K562 (cell line): ENCODE measurements at regions not wholly inside any gene's neighbourhood (a gene's known extent, or its start where the extent isn't known, plus 50 kb on each side); places are given as distances from the start of the nearest gene placed in this dataset.

Experiments used
- BDP1 ChIP-seq: IDR thresholded peaks from 3 replicates; pipeline ENCODE4 v1.6.1; 2011; ENCODE audit not compliant: insufficient read length, insufficient read depth
- CHD2 ChIP-seq: IDR thresholded peaks from 2 replicates; pipeline ENCODE4 v1.6.1; 2011; ENCODE audit warnings: low read depth, low read length
- CHD4 ChIP-seq: fragments of 200-600 bp; sonication (generic); IDR thresholded peaks from 3 replicates; pipeline ENCODE4 v1.6.1; 2012; ENCODE audit warnings: low read depth, mild to moderate bottlenecking, mixed read lengths, low read length, inconsistent platforms; ENCODE audit not compliant: insufficient read depth, insufficient replicate concordance, poor library complexity, severe bottlenecking
- ELF4 ChIP-seq: fragments of 450-650 bp; formaldehyde crosslinking; IDR thresholded peaks from 2 replicates; pipeline ENCODE4 v1.4.0; 2022; ENCODE audit warnings: missing genetic modification characterization
- EP400 ChIP-seq: fragments of 450-650 bp; IDR thresholded peaks from 2 replicates; pipeline ENCODE4 v1.6.1; 2017; ENCODE audit warnings: antibody characterized with exemption, mild to moderate bottlenecking, moderate library complexity
- FUS ChIP-seq: fragments of 200-400 bp; formaldehyde crosslinking; optimal IDR thresholded peaks from 2 replicates; pipeline ENCODE3; 2017; ENCODE audit warnings: low read depth, low read length
- GATA2 ChIP-seq: sonication (generic); formaldehyde crosslinking; IDR thresholded peaks from 2 replicates; pipeline ENCODE4 v1.4.0; 2020; ENCODE audit warnings: mild to moderate bottlenecking, missing genetic modification reagents
- HCFC1 ChIP-seq: IDR thresholded peaks from 2 replicates; pipeline ENCODE4 v1.6.1; 2012; ENCODE audit warnings: low read depth, low read length, improper control_type of control experiment
- HNRNPUL1 ChIP-seq: fragments of 200-400 bp; formaldehyde crosslinking; IDR thresholded peaks from 2 replicates; pipeline ENCODE4 v1.6.1; 2017; ENCODE audit warnings: low read length
- MTA2 ChIP-seq: fragments of 450-650 bp; IDR thresholded peaks from 2 replicates; pipeline ENCODE4 v1.6.1; 2016; ENCODE audit warnings: low read depth
- NFE2 ChIP-seq: IDR thresholded peaks from 2 replicates; pipeline ENCODE4 v1.6.1; 2014; ENCODE audit warnings: antibody characterized with exemption, low read depth
- NONO ChIP-seq, 2 experiments: fragments of 200-400 bp in 1 of 2; fragments of 450-650 bp in 1 of 2; formaldehyde crosslinking in 1 of 2; IDR thresholded peaks; 2 replicates each; pipeline ENCODE4 v1.6.1; 2017; ENCODE audit warnings: low read depth in 2 of 2, mild to moderate bottlenecking in 2 of 2, moderate library complexity in 2 of 2, low read length in 1 of 2
- NRF1 ChIP-seq, 2 experiments: fragments of 450-650 bp; IDR thresholded peaks in 1 of 2; conservative IDR thresholded peaks in 1 of 2; 2 replicates each; pipeline ENCODE4 v1.6.1; 2014; ENCODE audit warnings: mild to moderate bottlenecking in 2 of 2
- SMARCB1 ChIP-seq: IDR thresholded peaks from 2 replicates; pipeline ENCODE4 v1.6.1; 2011; ENCODE audit warnings: improper control_type of control experiment, low read depth; ENCODE audit not compliant: insufficient read length
- SMC3 ChIP-seq: conservative IDR thresholded peaks from 2 replicates; pipeline ENCODE4 v1.6.1; 2011; ENCODE audit warnings: low read depth, low read length, improper control_type of control experiment; ENCODE audit not compliant: insufficient read depth
- SOX6 ChIP-seq: fragments of 450-650 bp; IDR thresholded peaks from 2 replicates; pipeline ENCODE4 v1.6.1; 2014; ENCODE audit warnings: mild to moderate bottlenecking
- ZBTB17 ChIP-seq: fragments of 450-650 bp; formaldehyde crosslinking; IDR thresholded peaks from 2 replicates; pipeline ENCODE4 v1.4.0; 2020; ENCODE audit warnings: mild to moderate bottlenecking
- ZNF253 ChIP-seq: fragments of 250-450 bp; sonication (Bioruptor Pico); conservative IDR thresholded peaks from 2 replicates; pipeline ENCODE4 v1.6.1; 2021; ENCODE audit warnings: mild to moderate bottlenecking
- ZNF347 ChIP-seq: fragments of 450-650 bp; formaldehyde crosslinking; IDR thresholded peaks from 2 replicates; pipeline ENCODE4 v1.4.0; 2020; ENCODE audit warnings: low read depth, mild to moderate bottlenecking, moderate library complexity
- ZNF41 ChIP-seq: fragments of 250-450 bp; sonication (Bioruptor Pico); conservative IDR thresholded peaks from 2 replicates; pipeline ENCODE4 v1.4.0; 2020; ENCODE audit warnings: mild to moderate bottlenecking
- ZNF551 ChIP-seq: fragments of 250-450 bp; sonication (Bioruptor Pico); IDR thresholded peaks from 2 replicates; pipeline ENCODE4 v1.5.0; 2021; ENCODE audit warnings: mild to moderate bottlenecking, moderate library complexity
- ZNF766 ChIP-seq: fragments of 200-800 bp; sonication (Bioruptor generic); conservative IDR thresholded peaks from 2 replicates; pipeline ENCODE4 v1.6.1; 2016; ENCODE audit warnings: missing genetic modification characterization, missing compliant biosample characterization
- ZNF778 ChIP-seq: fragments of 450-650 bp; formaldehyde crosslinking; IDR thresholded peaks from 2 replicates; pipeline ENCODE4 v1.4.0; 2020; ENCODE audit warnings: mild to moderate bottlenecking, moderate library complexity
- TF ChIP-seq, protein P1 (sequence below): fragments of 450-650 bp; IDR thresholded peaks from 2 replicates; pipeline ENCODE4 v1.7.1; 2018; ENCODE audit warnings: mild to moderate bottlenecking, low read depth; ENCODE audit not compliant: partially characterized antibody
- TF ChIP-seq, protein P2 (sequence below): fragments of 450-650 bp; IDR thresholded peaks from 2 replicates; pipeline ENCODE4 v1.6.1; 2016; ENCODE audit warnings: low read depth, mild to moderate bottlenecking, moderate library complexity
- TF ChIP-seq, protein P3 (sequence below): sonication (generic); formaldehyde crosslinking; IDR thresholded peaks from 2 replicates; pipeline ENCODE4 v1.5.0; 2020; ENCODE audit warnings: missing genetic modification reagents

DNA sequence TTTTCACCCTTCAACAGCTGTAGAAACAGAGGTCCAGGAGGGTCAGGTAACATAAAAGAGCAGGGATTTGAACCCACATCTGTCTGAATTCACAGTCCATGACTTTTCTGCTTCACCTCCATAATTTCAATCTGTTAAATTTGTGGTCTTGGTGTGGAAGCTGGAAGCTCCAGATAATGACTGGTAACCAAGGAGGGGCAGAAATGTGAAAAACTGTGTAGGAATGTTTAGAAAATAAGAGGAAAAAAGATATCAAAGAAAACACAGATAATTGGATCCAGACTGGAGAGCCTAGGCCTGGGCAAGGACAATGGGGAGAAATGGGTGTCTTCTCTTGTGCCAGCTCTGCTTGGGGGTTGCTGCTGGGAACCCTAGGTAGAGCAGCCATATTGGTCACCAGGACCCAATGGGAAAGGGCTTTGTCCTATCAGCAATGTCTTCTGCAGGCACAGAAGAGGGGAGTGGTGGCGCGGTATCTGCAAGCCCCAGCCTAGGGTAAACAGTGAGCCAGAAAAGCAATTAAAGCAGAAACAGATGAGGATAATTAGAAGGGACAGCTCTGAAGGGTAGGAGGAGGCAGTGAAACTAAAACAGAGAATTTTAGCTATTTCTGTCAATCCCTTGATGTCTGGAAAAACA is 54.3 kb upstream of the CCDC91 start (continued):
- TF ChIP-seq, protein P1, sequence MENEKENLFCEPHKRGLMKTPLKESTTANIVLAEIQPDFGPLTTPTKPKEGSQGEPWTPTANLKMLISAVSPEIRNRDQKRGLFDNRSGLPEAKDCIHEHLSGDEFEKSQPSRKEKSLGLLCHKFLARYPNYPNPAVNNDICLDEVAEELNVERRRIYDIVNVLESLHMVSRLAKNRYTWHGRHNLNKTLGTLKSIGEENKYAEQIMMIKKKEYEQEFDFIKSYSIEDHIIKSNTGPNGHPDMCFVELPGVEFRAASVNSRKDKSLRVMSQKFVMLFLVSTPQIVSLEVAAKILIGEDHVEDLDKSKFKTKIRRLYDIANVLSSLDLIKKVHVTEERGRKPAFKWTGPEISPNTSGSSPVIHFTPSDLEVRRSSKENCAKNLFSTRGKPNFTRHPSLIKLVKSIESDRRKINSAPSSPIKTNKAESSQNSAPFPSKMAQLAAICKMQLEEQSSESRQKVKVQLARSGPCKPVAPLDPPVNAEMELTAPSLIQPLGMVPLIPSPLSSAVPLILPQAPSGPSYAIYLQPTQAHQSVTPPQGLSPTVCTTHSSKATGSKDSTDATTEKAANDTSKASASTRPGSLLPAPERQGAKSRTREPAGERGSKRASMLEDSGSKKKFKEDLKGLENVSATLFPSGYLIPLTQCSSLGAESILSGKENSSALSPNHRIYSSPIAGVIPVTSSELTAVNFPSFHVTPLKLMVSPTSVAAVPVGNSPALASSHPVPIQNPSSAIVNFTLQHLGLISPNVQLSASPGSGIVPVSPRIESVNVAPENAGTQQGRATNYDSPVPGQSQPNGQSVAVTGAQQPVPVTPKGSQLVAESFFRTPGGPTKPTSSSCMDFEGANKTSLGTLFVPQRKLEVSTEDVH: no peak
- TF ChIP-seq MTA2: peak; percentile 87
- TF ChIP-seq SMARCB1: no peak
- TF ChIP-seq BDP1: no peak
- no peak for TF ChIP-seq FUS
- TF ChIP-seq HCFC1: no peak
- TF ChIP-seq ZNF778 (CRISPR knock-in tag): no peak
- no peak for TF ChIP-seq ZNF41 (CRISPR knock-in tag)
- TF ChIP-seq ZNF253 (CRISPR knock-in tag): no peak
- peak; percentile 63; the same call in 1 of the 2 replicates for TF ChIP-seq ZNF766 (CRISPR knock-in tag)
- TF ChIP-seq ELF4 (CRISPR knock-in tag): no peak
- TF ChIP-seq GATA2 (CRISPR knock-in tag): peak; percentile 93
- no peak for TF ChIP-seq CHD4
- TF ChIP-seq CHD2: no peak
- TF ChIP-seq, protein P2, sequence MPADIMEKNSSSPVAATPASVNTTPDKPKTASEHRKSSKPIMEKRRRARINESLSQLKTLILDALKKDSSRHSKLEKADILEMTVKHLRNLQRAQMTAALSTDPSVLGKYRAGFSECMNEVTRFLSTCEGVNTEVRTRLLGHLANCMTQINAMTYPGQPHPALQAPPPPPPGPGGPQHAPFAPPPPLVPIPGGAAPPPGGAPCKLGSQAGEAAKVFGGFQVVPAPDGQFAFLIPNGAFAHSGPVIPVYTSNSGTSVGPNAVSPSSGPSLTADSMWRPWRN: no peak
- TF ChIP-seq SMC3: no peak
- TF ChIP-seq ZBTB17 (CRISPR knock-in tag): no peak
- TF ChIP-seq NONO (IDR thresholded peaks at IDR 0.05; ENCODE audit: low read depth in 2 of 2, low read length in 1 of 2): no peak
- TF ChIP-seq ZNF551 (CRISPR knock-in tag): no peak
- TF ChIP-seq NFE2: 0 out of 2 replicates have a peak, but pooled peaks have one; percentile 3
- no peak for TF ChIP-seq EP400
- no peak for TF ChIP-seq NRF1 (conservative IDR thresholded peaks at IDR 0.05 in 1 of 2, IDR thresholded peaks at IDR 0.05 in 1 of 2)
- TF ChIP-seq ZNF347 (CRISPR knock-in tag): no peak
- peak; percentile 64; the same call in 1 of the 2 replicates for TF ChIP-seq SOX6
- no peak for TF ChIP-seq HNRNPUL1
- TF ChIP-seq, protein P3, sequence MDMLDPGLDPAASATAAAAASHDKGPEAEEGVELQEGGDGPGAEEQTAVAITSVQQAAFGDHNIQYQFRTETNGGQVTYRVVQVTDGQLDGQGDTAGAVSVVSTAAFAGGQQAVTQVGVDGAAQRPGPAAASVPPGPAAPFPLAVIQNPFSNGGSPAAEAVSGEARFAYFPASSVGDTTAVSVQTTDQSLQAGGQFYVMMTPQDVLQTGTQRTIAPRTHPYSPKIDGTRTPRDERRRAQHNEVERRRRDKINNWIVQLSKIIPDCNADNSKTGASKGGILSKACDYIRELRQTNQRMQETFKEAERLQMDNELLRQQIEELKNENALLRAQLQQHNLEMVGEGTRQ (CRISPR knock-in tag): no peak
